NCI-H2081 (cell line): ENCODE measurements at regions not wholly inside any gene's neighbourhood (a gene's known extent, or its start where the extent isn't known, plus 50 kb on each side); places are given as distances from the start of the nearest gene placed in this dataset.

Source experiments
- DNase-seq, 2 experiments: peaks; one replicate each; lab custom pipeline; 2025; lab: John Stamatoyannopoulos, UW

GRCh38 chr16:85460252-85461021, 152.7 kb upstream of the GSE1 start:
- DNase-seq = no peak

GRCh38 chr16:85461022-85461813, 151.9 kb upstream of the GSE1 start:
- peak; percentile 83 to 91 for DNase-seq

GRCh38 chr16:85461814-85462713, 151.1 kb upstream of the GSE1 start:
- DNase-seq = peak; percentile 58 to 83

GRCh38 chr16:85462714-85463611, 150.2 kb upstream of the GSE1 start:
- no peak for DNase-seq

GRCh38 chr16:85463672-85464382, 149.3 kb upstream of the GSE1 start:
- DNase-seq = no peak

GRCh38 chr16:85464383-85465305, 148.5 kb upstream of the GSE1 start:
- DNase-seq = peak in 1 of 2 experiments; percentile 42

GRCh38 chr16:85465328-85466303, 147.5 kb upstream of the GSE1 start:
- DNase-seq = no peak

GRCh38 chr16:85466304-85466700, 146.8 kb upstream of the GSE1 start:
- DNase-seq = peak in 1 of 2 experiments; percentile 28

GRCh38 chr16:85466989-85467388, 146.1 kb upstream of the GSE1 start:
- no peak for DNase-seq

GRCh38 chr16:85469929-85470590, 143.1 kb upstream of the GSE1 start:
- DNase-seq = no peak

- no peak for DNase-seq
These were observed 142.2 kb upstream of the GSE1 start for GRCh38 chr16:85470873-85471272.

GRCh38 chr16:85471469-85472431, 141.4 kb upstream of the GSE1 start:
- DNase-seq = peak in 1 of 2 experiments; percentile 48

GRCh38 chr16:85472514-85472913, 140.6 kb upstream of the GSE1 start:
- no peak for DNase-seq

GRCh38 chr16:85473323-85473722, 139.8 kb upstream of the GSE1 start:
- no peak for DNase-seq

- DNase-seq = peak; percentile 36 to 66
These were observed 139.1 kb upstream of the GSE1 start for GRCh38 chr16:85473909-85474620.
